ENCODE measurements at regions not wholly inside any gene's neighbourhood (a gene's known extent, or its start where the extent isn't known, plus 50 kb on each side); places are given as distances from the start of the nearest gene placed in this dataset.
"Not testable (repeated sequence)": the region's sequence is repeated elsewhere in the genome, so short reads cannot be mapped to it uniquely, and the experiment has no call there.

- DNase-seq: no peak
Measured at GRCh38 chr5:106874531-106874930, 796.2 kb downstream of the EFNA5 start.

GRCh38 chr5:106873568-106873967 lies 797.2 kb downstream of the EFNA5 start:
- no peak for DNase-seq

GRCh38 chr5:106865279-106865678 lies 805.5 kb downstream of the EFNA5 start:
- no peak for DNase-seq

- no peak for DNase-seq
Measured at GRCh38 chr5:106862450-106863193, 808.1 kb downstream of the EFNA5 start.

- no peak for DNase-seq
Measured at GRCh38 chr5:106860398-106861044, 810.2 kb downstream of the EFNA5 start.

GRCh38 chr5:106858616-106859015 lies 812.1 kb downstream of the EFNA5 start:
- no peak for DNase-seq

GRCh38 chr5:106854922-106855321 lies 815.8 kb downstream of the EFNA5 start:
- no peak for DNase-seq

GRCh38 chr5:106854105-106854687 lies 816.5 kb downstream of the EFNA5 start:
- DNase-seq: no peak

- no peak for DNase-seq
Measured at GRCh38 chr5:106853266-106853665, 817.5 kb downstream of the EFNA5 start.

- no peak for DNase-seq
Measured at GRCh38 chr5:106849266-106849665, 821.5 kb downstream of the EFNA5 start.

GRCh38 chr5:106843812-106844416 lies 826.8 kb downstream of the EFNA5 start:
- DNase-seq: no peak

GRCh38 chr5:106833517-106833916 lies 837.2 kb downstream of the EFNA5 start:
- DNase-seq: no peak

GRCh38 chr5:106827061-106827460 lies 843.7 kb downstream of the EFNA5 start:
- no peak for DNase-seq

GRCh38 chr5:106825374-106825773 lies 845.4 kb downstream of the EFNA5 start:
- no peak for DNase-seq

- DNase-seq: no peak
Measured at GRCh38 chr5:106822851-106823250, 847.9 kb downstream of the EFNA5 start.

GRCh38 chr5:106818552-106818951 lies 852.2 kb downstream of the EFNA5 start:
- no peak for DNase-seq

- DNase-seq: no peak
Measured at GRCh38 chr5:106814961-106815360, 855.8 kb downstream of the EFNA5 start.

- no peak for DNase-seq
Measured at GRCh38 chr5:106801554-106801953, 869.2 kb downstream of the EFNA5 start.

GRCh38 chr5:106797996-106798395 lies 872.7 kb downstream of the EFNA5 start:
- no peak for DNase-seq

- DNase-seq: no peak
Measured at GRCh38 chr5:106796081-106796480, 874.7 kb downstream of the EFNA5 start.

- no peak for DNase-seq
Measured at GRCh38 chr5:106784846-106785245, 885.9 kb downstream of the EFNA5 start.

GRCh38 chr5:106780355-106780754 lies 890.4 kb downstream of the EFNA5 start:
- DNase-seq: no peak

- DNase-seq: not testable (repeated sequence)
Measured at GRCh38 chr5:106776515-106776914, 894.2 kb downstream of the EFNA5 start.

GRCh38 chr5:106768392-106768791 lies 902.3 kb downstream of the EFNA5 start:
- no peak for DNase-seq
